Neural cell (in vitro differentiated cells): ENCODE measurements at regions not wholly inside any gene's neighbourhood (a gene's known extent, or its start where the extent isn't known, plus 50 kb on each side); places are given as distances from the start of the nearest gene placed in this dataset.

Experiments
- H2AFZ ChIP-seq: fragments of 200-600, 300-800 bp; sonication (generic), shearing (Covaris generic); 2 replicates; pipeline ENCODE4 v1.6.0; 2014; ENCODE audit warnings: low read depth, mild to moderate bottlenecking, antibody characterized with exemption, low read length, moderate library complexity
- H3F3A ChIP-seq: fragments of 200-600 bp; shearing (Covaris generic); 2 replicates; pipeline ENCODE4 v1.6.1; 2016; ENCODE audit warnings: mild to moderate bottlenecking, moderate library complexity, mixed read lengths, antibody characterized with exemption, low read length; ENCODE audit not compliant: insufficient read depth, poor library complexity, severe bottlenecking
- H3K27ac ChIP-seq: fragments of 200-600, 300-800 bp; sonication (generic), shearing (Covaris generic); 2 replicates; pipeline ENCODE4 v1.5.1; 2014; ENCODE audit warnings: mild to moderate bottlenecking, low read length, moderate library complexity
- H3K27me3 ChIP-seq: fragments of 300-800, 200-600 bp; sonication (generic), shearing (Covaris generic); 2 replicates; pipeline ENCODE4 v1.6.0; 2014; ENCODE audit warnings: mild to moderate bottlenecking, low read depth, low read length, moderate library complexity; ENCODE audit not compliant: insufficient read depth
- H3K36me3 ChIP-seq: fragments of 300-800, 200-600 bp; sonication (generic), shearing (Covaris generic); 2 replicates; pipeline ENCODE4 v1.5.1; 2014; ENCODE audit warnings: mild to moderate bottlenecking, antibody characterized with exemption, low read length, moderate library complexity; ENCODE audit not compliant: insufficient read depth
- H3K4me2 ChIP-seq: fragments of 300-800, 200-600 bp; sonication (generic), shearing (Covaris generic); 2 replicates; pipeline ENCODE4 v1.6.0; 2014; ENCODE audit warnings: mild to moderate bottlenecking, low read length
- H3K4me3 ChIP-seq: fragments of 300-800, 200-600 bp; sonication (generic), shearing (Covaris generic); 2 replicates; pipeline ENCODE4 v1.5.1; 2014; ENCODE audit warnings: mild to moderate bottlenecking, low read length, moderate library complexity
- H3K79me2 ChIP-seq: fragments of 200-600 bp; shearing (Covaris generic); replicated peaks from 2 replicates; pipeline ENCODE4 v1.6.0; 2014; ENCODE audit warnings: mild to moderate bottlenecking, low read length, moderate library complexity; ENCODE audit not compliant: insufficient read depth
- H3K9ac ChIP-seq: fragments of 300-800, 200-600 bp; sonication (generic), shearing (Covaris generic); 2 replicates; pipeline ENCODE4 v1.6.1; 2016; ENCODE audit warnings: mild to moderate bottlenecking, low read length, mixed read lengths
- H3K9me2 ChIP-seq: fragments of 200-600 bp; shearing (Covaris generic); 2 replicates; pipeline ENCODE4 v1.6.1; 2016; ENCODE audit warnings: mild to moderate bottlenecking, low read length, mixed read lengths; ENCODE audit not compliant: insufficient read depth
- H3K9me3 ChIP-seq: fragments of 200-600, 300-800 bp; sonication (generic), shearing (Covaris generic); 2 replicates; pipeline ENCODE4 v1.6.1; 2016; ENCODE audit warnings: mild to moderate bottlenecking, mixed run types, low read length, moderate library complexity, mixed read lengths
- H4K20me1 ChIP-seq: fragments of 200-600 bp; shearing (Covaris generic); 2 replicates; pipeline ENCODE4 v1.6.1; 2016; ENCODE audit warnings: mild to moderate bottlenecking, mixed run types; ENCODE audit not compliant: insufficient read depth
- EP300 ChIP-seq: fragments of 450-650 bp; conservative IDR thresholded peaks from 2 replicates; pipeline ENCODE4 v1.6.1; 2014; ENCODE audit warnings: antibody characterized with exemption, mild to moderate bottlenecking, moderate library complexity; ENCODE audit not compliant: poor library complexity, severe bottlenecking
- EZH2 ChIP-seq: fragments of 200-600, 300-800 bp; shearing (Covaris generic), sonication (generic); IDR thresholded peaks from 2 replicates; pipeline ENCODE4 v1.6.1; 2014; ENCODE audit warnings: antibody characterized with exemption, low read length, borderline replicate concordance, mild to moderate bottlenecking; ENCODE audit not compliant: insufficient read depth, poor library complexity, severe bottlenecking
- MXI1 ChIP-seq: fragments of 450-650 bp; conservative IDR thresholded peaks from 2 replicates; pipeline ENCODE4 v1.6.1; 2014; ENCODE audit warnings: antibody characterized with exemption, mild to moderate bottlenecking; ENCODE audit not compliant: poor library complexity, severe bottlenecking
- POLR2AphosphoS5 ChIP-seq: IDR thresholded peaks from 2 replicates; pipeline ENCODE4 v1.6.1; 2012
- RAD21 ChIP-seq: fragments of 450-650 bp; conservative IDR thresholded peaks from 2 replicates; pipeline ENCODE4 v1.6.1; 2014; ENCODE audit warnings: antibody characterized with exemption, mild to moderate bottlenecking, moderate library complexity
- SMC3 ChIP-seq: fragments of 450-650 bp; conservative IDR thresholded peaks from 2 replicates; pipeline ENCODE4 v1.6.1; 2014; ENCODE audit warnings: antibody characterized with exemption, mild to moderate bottlenecking, moderate library complexity; ENCODE audit not compliant: poor library complexity
- TAF1 ChIP-seq: IDR thresholded peaks from 2 replicates; pipeline ENCODE4 v1.6.1; 2012; ENCODE audit warnings: low read depth
- TF ChIP-seq, protein P1 (sequence below): IDR thresholded peaks from 2 replicates; pipeline ENCODE4 v1.6.1; 2012; ENCODE audit warnings: borderline replicate concordance
- TF ChIP-seq, protein P2 (sequence below): fragments of 450-650 bp; IDR thresholded peaks from 2 replicates; pipeline ENCODE4 v1.5.1; 2014; ENCODE audit warnings: antibody characterized with exemption, mild to moderate bottlenecking, moderate library complexity; ENCODE audit not compliant: poor library complexity, severe bottlenecking

DNA sequence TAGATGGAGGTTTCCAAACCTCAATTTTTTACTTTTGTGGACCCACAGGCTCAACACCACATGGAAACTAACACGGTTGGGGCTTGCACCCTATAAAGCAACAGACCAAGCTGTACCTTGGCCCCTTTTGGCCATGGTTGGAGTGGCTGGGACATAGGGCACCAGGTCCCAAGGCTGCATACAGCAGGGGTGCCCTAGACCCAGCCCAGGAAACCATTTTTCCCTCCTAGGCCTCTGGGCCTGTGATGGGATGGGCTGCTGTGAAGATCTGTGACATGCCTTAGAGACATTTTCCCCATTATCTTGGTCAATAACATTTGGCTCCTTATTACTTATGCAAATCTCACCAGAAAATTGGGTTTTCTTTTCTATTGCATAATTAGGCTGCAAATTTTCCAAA, 337.0 kb upstream of the CADM2 start:
- Histone ChIP-seq H3K9me3 (peaks cover 9% of the 10 kb centered on the region), H3F3A (no peaks in the 10 kb centered on the region), H3K27me3 (no peaks in the 10 kb centered on the region), H3K9ac (no peak overlapping the region), H3K27ac (no peak overlapping the region), H2AFZ (no peak overlapping the region), H3K79me2 (no peaks in the 10 kb centered on the region), H3K4me2 (no peak overlapping the region), H3K4me3 (no peak overlapping the region), H4K20me1 (no peaks in the 10 kb centered on the region), H3K9me2 (no peaks in the 10 kb centered on the region), H3K36me3 (no peaks in the 10 kb centered on the region)
- TF ChIP-seq EP300 (no peak), TAF1 (no peak), POLR2AphosphoS5 (no peak), RAD21 (no peak), MXI1 (no peak), EZH2 (no peak), SMC3 (no peak)
- TF ChIP-seq, protein P1, sequence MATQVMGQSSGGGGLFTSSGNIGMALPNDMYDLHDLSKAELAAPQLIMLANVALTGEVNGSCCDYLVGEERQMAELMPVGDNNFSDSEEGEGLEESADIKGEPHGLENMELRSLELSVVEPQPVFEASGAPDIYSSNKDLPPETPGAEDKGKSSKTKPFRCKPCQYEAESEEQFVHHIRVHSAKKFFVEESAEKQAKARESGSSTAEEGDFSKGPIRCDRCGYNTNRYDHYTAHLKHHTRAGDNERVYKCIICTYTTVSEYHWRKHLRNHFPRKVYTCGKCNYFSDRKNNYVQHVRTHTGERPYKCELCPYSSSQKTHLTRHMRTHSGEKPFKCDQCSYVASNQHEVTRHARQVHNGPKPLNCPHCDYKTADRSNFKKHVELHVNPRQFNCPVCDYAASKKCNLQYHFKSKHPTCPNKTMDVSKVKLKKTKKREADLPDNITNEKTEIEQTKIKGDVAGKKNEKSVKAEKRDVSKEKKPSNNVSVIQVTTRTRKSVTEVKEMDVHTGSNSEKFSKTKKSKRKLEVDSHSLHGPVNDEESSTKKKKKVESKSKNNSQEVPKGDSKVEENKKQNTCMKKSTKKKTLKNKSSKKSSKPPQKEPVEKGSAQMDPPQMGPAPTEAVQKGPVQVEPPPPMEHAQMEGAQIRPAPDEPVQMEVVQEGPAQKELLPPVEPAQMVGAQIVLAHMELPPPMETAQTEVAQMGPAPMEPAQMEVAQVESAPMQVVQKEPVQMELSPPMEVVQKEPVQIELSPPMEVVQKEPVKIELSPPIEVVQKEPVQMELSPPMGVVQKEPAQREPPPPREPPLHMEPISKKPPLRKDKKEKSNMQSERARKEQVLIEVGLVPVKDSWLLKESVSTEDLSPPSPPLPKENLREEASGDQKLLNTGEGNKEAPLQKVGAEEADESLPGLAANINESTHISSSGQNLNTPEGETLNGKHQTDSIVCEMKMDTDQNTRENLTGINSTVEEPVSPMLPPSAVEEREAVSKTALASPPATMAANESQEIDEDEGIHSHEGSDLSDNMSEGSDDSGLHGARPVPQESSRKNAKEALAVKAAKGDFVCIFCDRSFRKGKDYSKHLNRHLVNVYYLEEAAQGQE: no peak
- TF ChIP-seq, protein P2, sequence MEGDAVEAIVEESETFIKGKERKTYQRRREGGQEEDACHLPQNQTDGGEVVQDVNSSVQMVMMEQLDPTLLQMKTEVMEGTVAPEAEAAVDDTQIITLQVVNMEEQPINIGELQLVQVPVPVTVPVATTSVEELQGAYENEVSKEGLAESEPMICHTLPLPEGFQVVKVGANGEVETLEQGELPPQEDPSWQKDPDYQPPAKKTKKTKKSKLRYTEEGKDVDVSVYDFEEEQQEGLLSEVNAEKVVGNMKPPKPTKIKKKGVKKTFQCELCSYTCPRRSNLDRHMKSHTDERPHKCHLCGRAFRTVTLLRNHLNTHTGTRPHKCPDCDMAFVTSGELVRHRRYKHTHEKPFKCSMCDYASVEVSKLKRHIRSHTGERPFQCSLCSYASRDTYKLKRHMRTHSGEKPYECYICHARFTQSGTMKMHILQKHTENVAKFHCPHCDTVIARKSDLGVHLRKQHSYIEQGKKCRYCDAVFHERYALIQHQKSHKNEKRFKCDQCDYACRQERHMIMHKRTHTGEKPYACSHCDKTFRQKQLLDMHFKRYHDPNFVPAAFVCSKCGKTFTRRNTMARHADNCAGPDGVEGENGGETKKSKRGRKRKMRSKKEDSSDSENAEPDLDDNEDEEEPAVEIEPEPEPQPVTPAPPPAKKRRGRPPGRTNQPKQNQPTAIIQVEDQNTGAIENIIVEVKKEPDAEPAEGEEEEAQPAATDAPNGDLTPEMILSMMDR: no peak

DNA sequence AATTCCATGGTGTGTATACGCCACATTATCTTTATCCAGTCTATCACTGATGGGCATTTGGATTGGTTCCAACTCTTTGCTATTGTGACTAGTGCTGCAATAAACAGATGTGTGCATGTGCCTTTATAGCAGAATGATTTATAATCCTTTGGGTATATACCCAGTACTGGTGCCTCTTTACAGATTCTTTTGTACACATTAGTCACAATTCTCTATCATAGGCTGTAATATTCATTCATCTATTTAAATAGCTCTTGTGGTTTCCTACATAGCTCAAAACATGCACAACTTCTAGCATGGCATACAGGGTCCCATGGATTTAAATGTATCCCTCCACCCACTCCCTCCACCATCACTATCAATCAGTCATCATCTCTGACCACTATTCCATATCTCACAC, 324.1 kb upstream of the CADM2 start:
- H3K9ac ChIP-seq: no peak overlapping the region
- no peaks in the 10 kb centered on the region for H3K36me3 ChIP-seq
- H3K27me3 ChIP-seq: no peaks in the 10 kb centered on the region
- H3F3A ChIP-seq: no peaks in the 10 kb centered on the region
- H3K79me2 ChIP-seq: no peaks in the 10 kb centered on the region
- no peaks in the 10 kb centered on the region for H3K9me3 ChIP-seq
- no peaks in the 10 kb centered on the region for H4K20me1 ChIP-seq
- no peak overlapping the region for H3K4me3 ChIP-seq
- H3K9me2 ChIP-seq: no peaks in the 10 kb centered on the region
- H3K4me2 ChIP-seq: no peak overlapping the region
- H2AFZ ChIP-seq: no peak overlapping the region
- TF ChIP-seq EZH2: no peak
- no peak for TF ChIP-seq TAF1
- no peak for TF ChIP-seq SMC3
- no peak for TF ChIP-seq EP300
- TF ChIP-seq POLR2AphosphoS5: no peak
- TF ChIP-seq, protein P1: no peak
- TF ChIP-seq, protein P2: no peak
- no peak for TF ChIP-seq RAD21
- TF ChIP-seq MXI1: no peak
- no peak overlapping the region for H3K27ac ChIP-seq
